ENCODE measurements at regions not wholly inside any gene's neighbourhood (a gene's known extent, or its start where the extent isn't known, plus 50 kb on each side); places are given as distances from the start of the nearest gene placed in this dataset.

DNA sequence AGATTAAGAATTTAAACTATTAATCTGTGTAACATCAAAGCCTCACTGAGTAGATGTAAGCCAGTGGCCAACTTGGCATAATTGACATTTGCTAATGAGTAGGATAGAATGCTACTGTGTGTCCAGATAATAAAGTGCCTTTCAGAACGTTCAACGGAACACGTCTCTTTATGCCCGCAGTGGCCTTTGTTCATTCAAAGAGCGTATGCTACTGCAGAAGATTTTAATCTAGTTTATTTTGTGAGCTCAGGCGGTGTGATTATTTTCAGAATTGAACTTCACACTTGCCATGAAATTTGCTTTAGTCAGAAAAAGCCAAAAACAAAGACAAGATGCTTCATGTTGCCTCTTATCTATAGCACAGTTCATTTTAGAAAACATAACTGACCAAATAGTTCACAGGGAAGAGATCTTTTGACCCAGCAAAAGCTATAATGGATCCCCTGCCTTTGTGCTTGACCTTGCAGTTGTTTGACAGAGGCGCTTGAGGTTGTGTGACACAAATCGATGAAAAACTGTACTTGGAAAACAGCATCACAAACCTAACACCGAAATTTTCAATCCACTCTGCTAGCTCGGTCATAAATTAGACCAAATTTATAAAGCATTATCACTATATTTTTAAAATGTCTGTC is 530.9 kb upstream of the TYRP1 start:
- H3K4me1 ChIP-seq (ENCODE audit: insufficient read depth, low read length, poor library complexity, severe bottlenecking) = no peaks in the 10 kb centered on the region
- no peak overlapping the region for H3K27ac ChIP-seq (ENCODE audit: low read depth, low read length, poor library complexity, severe bottlenecking)
- intact Hi-C loops (cut with micrococcal nuclease; ENCODE audit: unreplicated experiment) = no loop called here
- POLR2A ChIA-PET (ENCODE audit: low non-redundant PET) = no interaction called here
- CTCF ChIA-PET = no interaction called here
- TF ChIP-seq EZH2 (IDR thresholded peaks at IDR 0.05; ENCODE audit: borderline replicate concordance, low read depth, low read length, poor library complexity, severe bottlenecking) = no peak
- TF ChIP-seq, protein P1, sequence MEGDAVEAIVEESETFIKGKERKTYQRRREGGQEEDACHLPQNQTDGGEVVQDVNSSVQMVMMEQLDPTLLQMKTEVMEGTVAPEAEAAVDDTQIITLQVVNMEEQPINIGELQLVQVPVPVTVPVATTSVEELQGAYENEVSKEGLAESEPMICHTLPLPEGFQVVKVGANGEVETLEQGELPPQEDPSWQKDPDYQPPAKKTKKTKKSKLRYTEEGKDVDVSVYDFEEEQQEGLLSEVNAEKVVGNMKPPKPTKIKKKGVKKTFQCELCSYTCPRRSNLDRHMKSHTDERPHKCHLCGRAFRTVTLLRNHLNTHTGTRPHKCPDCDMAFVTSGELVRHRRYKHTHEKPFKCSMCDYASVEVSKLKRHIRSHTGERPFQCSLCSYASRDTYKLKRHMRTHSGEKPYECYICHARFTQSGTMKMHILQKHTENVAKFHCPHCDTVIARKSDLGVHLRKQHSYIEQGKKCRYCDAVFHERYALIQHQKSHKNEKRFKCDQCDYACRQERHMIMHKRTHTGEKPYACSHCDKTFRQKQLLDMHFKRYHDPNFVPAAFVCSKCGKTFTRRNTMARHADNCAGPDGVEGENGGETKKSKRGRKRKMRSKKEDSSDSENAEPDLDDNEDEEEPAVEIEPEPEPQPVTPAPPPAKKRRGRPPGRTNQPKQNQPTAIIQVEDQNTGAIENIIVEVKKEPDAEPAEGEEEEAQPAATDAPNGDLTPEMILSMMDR (conservative IDR thresholded peaks at IDR 0.05; ENCODE audit: low read depth, low read length) = no peak
- H3K4me3 ChIP-seq (ENCODE audit: low read depth, low read length, poor library complexity, severe bottlenecking) = no peak overlapping the region
- no peaks in the 10 kb centered on the region for H3K9me3 ChIP-seq (ENCODE audit: low read depth, low read length, poor library complexity, severe bottlenecking)
- H3K36me3 ChIP-seq (ENCODE audit: insufficient read depth, low read length, poor library complexity, severe bottlenecking) = no peaks in the 10 kb centered on the region
- H3K27me3 ChIP-seq (replicated peaks; ENCODE audit: insufficient read depth, low read depth, low read length, poor library complexity) = no peaks in the 10 kb centered on the region
- no TSS peak for BruUV-seq (replicated peaks)
- DNase-seq (ENCODE audit: low spot score) = no peak

DNA sequence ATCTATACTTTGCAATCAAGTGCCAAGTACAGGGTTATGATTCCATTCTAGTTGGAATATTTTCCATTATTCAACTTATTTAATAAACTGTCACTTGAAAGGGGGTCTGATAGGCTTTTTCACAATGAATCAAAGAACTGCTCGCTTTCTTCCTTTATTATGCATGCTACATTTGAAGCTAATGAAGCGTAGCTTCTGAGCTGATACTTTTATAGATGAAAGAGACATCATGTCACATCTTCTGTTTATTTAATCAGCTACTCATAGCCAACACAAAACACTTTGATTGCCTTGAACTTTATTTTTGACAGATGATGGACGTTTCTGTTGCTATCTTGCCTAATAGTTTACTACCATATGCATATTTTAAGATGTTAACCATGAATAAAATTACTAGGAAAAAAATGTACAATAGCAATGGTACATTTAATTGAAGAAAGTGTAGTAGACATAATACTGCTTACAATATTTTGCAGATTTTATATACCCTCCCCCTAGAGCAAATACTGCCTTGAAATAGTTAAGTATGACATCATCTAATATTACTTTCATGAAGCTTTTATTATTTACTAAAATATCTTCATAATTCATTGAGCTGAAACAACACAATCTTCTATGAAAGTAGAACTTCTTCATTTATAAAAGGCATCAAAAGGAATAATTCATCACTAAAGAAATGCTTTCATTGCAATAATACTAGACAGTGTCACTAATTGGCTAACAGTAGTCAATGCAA is 529.3 kb upstream of the TYRP1 start:
- Histone ChIP-seq H3K27ac (ENCODE audit: low read depth, low read length, poor library complexity, severe bottlenecking) (no peak overlapping the region), H3K4me1 (ENCODE audit: insufficient read depth, low read length, poor library complexity, severe bottlenecking) (no peaks in the 10 kb centered on the region), H3K4me3 (ENCODE audit: low read depth, low read length, poor library complexity, severe bottlenecking) (no peak overlapping the region), H3K36me3 (ENCODE audit: insufficient read depth, low read length, poor library complexity, severe bottlenecking) (no peaks in the 10 kb centered on the region), H3K9me3 (ENCODE audit: low read depth, low read length, poor library complexity, severe bottlenecking) (no peaks in the 10 kb centered on the region), H3K27me3 (replicated peaks; ENCODE audit: insufficient read depth, low read depth, low read length, poor library complexity) (no peaks in the 10 kb centered on the region)
- DNase-seq (ENCODE audit: low spot score) = no peak
- ChIA-PET POLR2A (ENCODE audit: low non-redundant PET) (no interaction called here), CTCF (no interaction called here)
- BruUV-seq (replicated peaks) = no TSS peak
- intact Hi-C loops (cut with micrococcal nuclease; ENCODE audit: unreplicated experiment) = no loop called here
- TF ChIP-seq EZH2 (IDR thresholded peaks at IDR 0.05; ENCODE audit: borderline replicate concordance, low read depth, low read length, poor library complexity, severe bottlenecking) = no peak
- TF ChIP-seq, protein P1 (conservative IDR thresholded peaks at IDR 0.05; ENCODE audit: low read depth, low read length) = no peak

DNA sequence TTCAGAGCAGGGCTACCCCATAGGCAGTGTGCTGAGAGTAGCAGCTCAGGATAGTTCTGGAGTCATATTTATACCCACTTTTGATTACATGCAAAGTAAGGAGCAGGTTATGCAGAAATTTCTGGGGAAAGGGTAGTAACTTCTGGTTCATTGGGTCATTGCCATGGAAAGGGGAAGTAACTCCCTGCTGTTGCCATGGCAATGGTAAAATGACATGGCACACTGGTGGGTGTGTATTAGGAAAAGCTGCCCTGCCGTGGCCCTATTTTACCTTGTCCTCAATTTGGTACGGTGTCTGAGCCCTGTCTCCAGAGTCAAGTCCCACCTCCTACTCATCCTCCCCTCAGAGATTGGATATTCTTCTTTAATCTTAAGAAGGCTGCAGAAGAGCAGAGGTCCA is 526.7 kb upstream of the TYRP1 start:
- Histone ChIP-seq H3K27ac (ENCODE audit: low read depth, low read length, poor library complexity, severe bottlenecking) (no peak overlapping the region), H3K9me3 (ENCODE audit: low read depth, low read length, poor library complexity, severe bottlenecking) (no peaks in the 10 kb centered on the region), H3K27me3 (replicated peaks; ENCODE audit: insufficient read depth, low read depth, low read length, poor library complexity) (no peaks in the 10 kb centered on the region), H3K36me3 (ENCODE audit: insufficient read depth, low read length, poor library complexity, severe bottlenecking) (no peaks in the 10 kb centered on the region), H3K4me1 (ENCODE audit: insufficient read depth, low read length, poor library complexity, severe bottlenecking) (no peaks in the 10 kb centered on the region), H3K4me3 (ENCODE audit: low read depth, low read length, poor library complexity, severe bottlenecking) (no peak overlapping the region)
- no TSS peak for BruUV-seq (replicated peaks)
- CTCF ChIA-PET = no interaction called here
- POLR2A ChIA-PET (ENCODE audit: low non-redundant PET) = no interaction called here
- DNase-seq (ENCODE audit: low spot score) = no peak
- intact Hi-C loops (cut with micrococcal nuclease; ENCODE audit: unreplicated experiment) = no loop called here
- TF ChIP-seq, protein P1 (conservative IDR thresholded peaks at IDR 0.05; ENCODE audit: low read depth, low read length) = no peak
- no peak for TF ChIP-seq EZH2 (IDR thresholded peaks at IDR 0.05; ENCODE audit: borderline replicate concordance, low read depth, low read length, poor library complexity, severe bottlenecking)
